A549 (cell line): ENCODE measurements at regions not wholly inside any gene's neighbourhood (a gene's known extent, or its start where the extent isn't known, plus 50 kb on each side); places are given as distances from the start of the nearest gene placed in this dataset.
"Not testable (repeated sequence)": the region's sequence is repeated elsewhere in the genome, so short reads cannot be mapped to it uniquely, and the experiment has no call there.

Experiments used
- ATAC-seq, 2 experiments: fragments of 200-7000 bp in 1 of 2; fragments of >200 bp in 1 of 2; cut with Nextera tagmentation in 1 of 2; cut with Tn5 transposase in 1 of 2; 3 replicates each; pipeline versions ENCODE4 v1.8.0 to v1.9.1; 2018 to 2020; ENCODE audit warnings: mild to moderate bottlenecking in 1 of 2, moderate library complexity in 1 of 2
- CTCF ChIA-PET: fragments of 300-600 bp; sonication (Branson Sonifier 250); formaldehyde crosslinking; extraction: SDS; loops from one replicate; lab custom pipeline; 2021; ENCODE audit warnings: antibody characterized with exemption, inconsistent platforms; lab: Yijun Ruan, JAX
- POLR2A ChIA-PET: fragments of 350-600 bp; formaldehyde crosslinking; extraction: SDS; loops from one replicate; lab custom pipeline; 2021; ENCODE audit warnings: antibody characterized with exemption, inconsistent platforms; lab: Yijun Ruan, JAX
- DNase-seq, 2 experiments: peaks; one replicate each; pipeline versions ENCODE4 v3.0.0 to v3.0.0-alpha.2; 2011 to 2016; ENCODE audit warnings: low read depth in 1 of 2, low spot score in 1 of 2
- FAIRE-seq: peaks from 2 replicates; lab custom pipeline; 2011; peaks lifted over from hg19 to GRCh38; lab: Jason Lieb, UNC
- H3K27ac ChIP-seq, 2 experiments: fragments of >200 bp; sonication (Bioruptor Twin); formaldehyde crosslinking; 3 replicates each; pipeline ENCODE4 v1.5.1; 2016 to 2017
- H3K4me1 ChIP-seq: fragments of >200 bp; sonication (Bioruptor Twin); formaldehyde crosslinking; 3 replicates; pipeline ENCODE4 v1.6.1; 2016
- H3K4me2 ChIP-seq: fragments of >200 bp; sonication (Bioruptor Twin); formaldehyde crosslinking; 3 replicates; pipeline ENCODE4 v1.6.1; 2016
- H3K4me3 ChIP-seq: fragments of >200 bp; sonication (Bioruptor Twin); formaldehyde crosslinking; 3 replicates; pipeline ENCODE4 v1.5.1; 2016
- H3K9me3 ChIP-seq: fragments of >200 bp; sonication (Bioruptor Twin); formaldehyde crosslinking; 3 replicates; pipeline ENCODE4 v1.6.1; 2016
- ATOH8 ChIP-seq: fragments of 250-450 bp; sonication (Bioruptor Pico); IDR thresholded peaks from 2 replicates; pipeline ENCODE4 v1.5.0; 2020; ENCODE audit warnings: low read depth, mild to moderate bottlenecking, moderate library complexity
- BHLHE40 ChIP-seq: IDR thresholded peaks from 2 replicates; pipeline ENCODE4 v1.6.1; 2012; ENCODE audit warnings: low read depth, low read length, inconsistent platforms
- CEBPB ChIP-seq, 2 experiments: fragments of >200 bp in 1 of 2; sonication (Bioruptor Twin) in 1 of 2; formaldehyde crosslinking in 1 of 2; IDR thresholded peaks; 2 replicates each; pipeline ENCODE4 v1.6.1; 2012 to 2016
- EHMT2 ChIP-seq: fragments of 200-600 bp; sonication (generic); IDR thresholded peaks from 2 replicates; pipeline ENCODE4 v1.6.1; 2016; ENCODE audit warnings: antibody characterized with exemption, low read depth, mild to moderate bottlenecking, moderate library complexity
- ELK1 ChIP-seq: fragments of 150-350 bp; IDR thresholded peaks from 2 replicates; pipeline ENCODE4 v1.6.1; 2014; ENCODE audit warnings: low read depth, mild to moderate bottlenecking, low read length
- FOSB ChIP-seq: fragments of 250-450 bp; sonication (Bioruptor Pico); IDR thresholded peaks from 2 replicates; pipeline ENCODE4 v1.5.0; 2020; ENCODE audit warnings: mild to moderate bottlenecking, moderate library complexity
- FOSL2 ChIP-seq, 2 experiments: fragments of 450-650 bp in 1 of 2; fragments of >200 bp in 1 of 2; sonication (Bioruptor Twin) in 1 of 2; formaldehyde crosslinking; IDR thresholded peaks; 2 replicates each; pipeline versions ENCODE4 v1.5.0 to v1.6.1; 2016 to 2020; ENCODE audit warnings: mild to moderate bottlenecking in 1 of 2, moderate library complexity in 1 of 2
- GATA3 ChIP-seq: IDR thresholded peaks from 2 replicates; pipeline ENCODE4 v1.6.1; 2012; ENCODE audit warnings: borderline replicate concordance
- HMGXB4 ChIP-seq: fragments of 250-450 bp; sonication (Bioruptor Pico); IDR thresholded peaks from 2 replicates; pipeline ENCODE4 v1.5.0; 2021; ENCODE audit warnings: mild to moderate bottlenecking, moderate library complexity, borderline replicate concordance
- HOXB5 ChIP-seq: fragments of 250-450 bp; sonication (Bioruptor Pico); IDR thresholded peaks from 2 replicates; pipeline ENCODE4 v1.5.0; 2020; ENCODE audit warnings: mild to moderate bottlenecking, moderate library complexity
- KDM5A ChIP-seq: fragments of 200-600 bp; sonication (generic); IDR thresholded peaks from 2 replicates; pipeline ENCODE4 v1.6.1; 2016; ENCODE audit warnings: antibody characterized with exemption, mild to moderate bottlenecking
- MAX ChIP-seq: IDR thresholded peaks from 2 replicates; pipeline ENCODE4 v1.6.1; 2012
- MAZ ChIP-seq: fragments of 150-350 bp; IDR thresholded peaks from 2 replicates; pipeline ENCODE4 v1.6.1; 2014; ENCODE audit warnings: antibody characterized with exemption, low read depth, low read length, borderline replicate concordance
- NFE2L2 ChIP-seq: fragments of 150-350 bp; conservative IDR thresholded peaks from 2 replicates; pipeline ENCODE4 v1.6.1; 2014; ENCODE audit warnings: low read length
- PBX3 ChIP-seq: IDR thresholded peaks from 2 replicates; pipeline ENCODE4 v1.6.1; 2012
- POLR2AphosphoS2 ChIP-seq: conservative IDR thresholded peaks from 2 replicates; pipeline ENCODE4 v1.6.1; 2012; ENCODE audit warnings: low read length, improper control_type of control experiment, inconsistent platforms
- RCOR1 ChIP-seq: fragments of 150-350 bp; IDR thresholded peaks from 2 replicates; pipeline ENCODE4 v1.6.1; 2014; ENCODE audit warnings: antibody characterized with exemption, low read length, low read depth
- SMC3 ChIP-seq: fragments of >200 bp; sonication (Bioruptor Twin); formaldehyde crosslinking; IDR thresholded peaks from 3 replicates; pipeline ENCODE4 v1.6.1; 2018; ENCODE audit warnings: inconsistent platforms
- SREBF2 ChIP-seq: fragments of 450-650 bp; IDR thresholded peaks from 2 replicates; pipeline ENCODE4 v1.6.1; 2014; ENCODE audit warnings: mild to moderate bottlenecking, moderate library complexity
- ZC3H11A ChIP-seq: fragments of 450-650 bp; IDR thresholded peaks from 2 replicates; pipeline ENCODE4 v1.6.1; 2014; ENCODE audit warnings: antibody characterized with exemption, mild to moderate bottlenecking
- WGBS: methylation state at CpG from one replicate; pipeline ENCODE4 v1.1.6; 2017; ENCODE audit errors: missing lambda C conversion rate; 5-methylcytosine and 5-hydroxymethylcytosine counted together

GRCh38 chr2:129201696-129202095 is 777.8 kb upstream of the RAB6C start:
- H3K4me1 ChIP-seq = no peaks in the 10 kb centered on the region
- FAIRE-seq (no peak), DNase-seq (no peak), ATAC-seq (no peak)
- CTCF ChIA-PET = no interaction called here
- no peak overlapping the region for H3K4me2 ChIP-seq
- POLR2A ChIA-PET = no interaction called here
- 13% methylated on average over 2 of the region's 2 CpGs for WGBS
- TF ChIP-seq BHLHE40 (no peak), CEBPB (IDR thresholded peaks at IDR 0.05) (no peak), MAZ (no peak), ATOH8 (CRISPR knock-in tag) (no peak), NFE2L2 (no peak), EHMT2 (no peak), KDM5A (no peak), MAX (no peak), SREBF2 (no peak), GATA3 (no peak), HOXB5 (CRISPR knock-in tag) (no peak), RCOR1 (no peak), ELK1 (no peak), FOSL2 (IDR thresholded peaks at IDR 0.05) (no peak), FOSL2 (CRISPR knock-in tag; IDR thresholded peaks at IDR 0.05) (no peak), ZC3H11A (no peak)
- H3K27ac ChIP-seq = no peak overlapping the region
- no peaks in the 10 kb centered on the region for H3K9me3 ChIP-seq
- H3K4me3 ChIP-seq = no peak overlapping the region

GRCh38 chr2:129203331-129203730 is 776.1 kb upstream of the RAB6C start:
- TF ChIP-seq EHMT2 = no peak
- TF ChIP-seq SMC3 = no peak
- TF ChIP-seq PBX3 = no peak
- no peak for TF ChIP-seq FOSB (CRISPR knock-in tag)
- TF ChIP-seq, all 56 proteins: peak for 0
- ATAC-seq (no peak), FAIRE-seq (no peak), DNase-seq (no peak)
- ChIA-PET CTCF (no interaction called here), POLR2A (no interaction called here)
- H3K27ac ChIP-seq = no peak overlapping the region
- no peak overlapping the region for H3K4me2 ChIP-seq
- no peaks in the 10 kb centered on the region for H3K4me1 ChIP-seq
- H3K9me3 ChIP-seq = no peaks in the 10 kb centered on the region
- H3K4me3 ChIP-seq = no peak overlapping the region
- WGBS = 1% methylated on average over 3 of the region's 3 CpGs

DNA sequence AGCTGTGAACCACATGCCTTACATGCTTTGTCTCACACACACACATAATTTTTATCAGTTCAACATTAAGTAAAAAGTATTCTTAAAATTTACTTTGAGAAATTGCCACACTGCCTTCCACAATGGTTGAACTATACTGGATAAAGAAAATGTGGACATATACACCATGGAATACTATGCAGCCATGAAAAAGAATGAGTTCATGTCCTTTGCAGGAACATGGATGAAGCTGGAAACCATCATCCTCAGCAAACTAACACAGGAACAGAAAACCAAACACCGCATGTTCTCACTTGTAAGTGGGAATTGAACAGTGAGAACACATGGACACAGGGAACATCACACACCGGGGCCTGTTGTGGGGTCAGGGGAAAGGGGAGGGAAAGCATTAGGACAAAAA is 774.9 kb upstream of the RAB6C start:
- H3K4me3 ChIP-seq, H3K27ac ChIP-seq, H3K9me3 ChIP-seq, ATAC-seq, FAIRE-seq, H3K4me2 ChIP-seq, CTCF ChIA-PET, H3K4me1 ChIP-seq, DNase-seq, POLR2A ChIA-PET: not testable (repeated sequence)
- WGBS = 38% methylated on average over 2 of the region's 2 CpGs

DNA sequence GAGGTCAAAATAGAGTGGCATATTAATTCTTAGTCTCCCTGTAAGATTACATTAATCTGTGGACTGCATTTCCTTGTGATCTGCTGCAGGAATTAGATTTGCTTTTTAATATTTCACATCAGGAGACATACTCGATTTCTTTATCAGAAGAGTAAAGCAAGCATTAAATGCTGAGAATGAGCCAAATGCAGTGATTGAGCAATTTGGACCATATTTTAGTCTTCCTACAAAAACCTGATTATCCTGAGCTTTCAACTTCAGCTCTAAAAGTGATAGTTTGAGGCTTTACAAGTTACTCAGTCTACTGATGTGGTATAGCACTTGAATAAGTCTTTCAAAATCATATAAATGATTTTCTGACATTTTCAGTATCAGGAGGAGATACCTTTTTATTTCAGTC is 774.3 kb upstream of the RAB6C start:
- H3K4me2 ChIP-seq = no peak overlapping the region
- H3K4me1 ChIP-seq = no peaks in the 10 kb centered on the region
- TF ChIP-seq HMGXB4 (no peak), POLR2AphosphoS2 (no peak)
- ATAC-seq (no peak), FAIRE-seq (no peak), DNase-seq (no peak)
- ChIA-PET POLR2A (no interaction called here), CTCF (no interaction called here)
- H3K4me3 ChIP-seq = no peak overlapping the region
- 8% methylated on average over 1 of the region's 1 CpG for WGBS
- no peak overlapping the region for H3K27ac ChIP-seq
- H3K9me3 ChIP-seq = no peaks in the 10 kb centered on the region
